GM12872 (cell line): ENCODE measurements at regions not wholly inside any gene's neighbourhood (a gene's known extent, or its start where the extent isn't known, plus 50 kb on each side); places are given as distances from the start of the nearest gene placed in this dataset.
A peak's percentile ranks its signal among the peaks of the same experiment; 100 is the strongest.

Experiments
- TF ChIP-seq, protein P1 (sequence below): IDR thresholded peaks from 3 replicates; pipeline ENCODE4 v1.5.1; 2011; ENCODE audit warnings: low read depth, mild to moderate bottlenecking, low read length, moderate library complexity; ENCODE audit not compliant: insufficient read depth

DNA sequence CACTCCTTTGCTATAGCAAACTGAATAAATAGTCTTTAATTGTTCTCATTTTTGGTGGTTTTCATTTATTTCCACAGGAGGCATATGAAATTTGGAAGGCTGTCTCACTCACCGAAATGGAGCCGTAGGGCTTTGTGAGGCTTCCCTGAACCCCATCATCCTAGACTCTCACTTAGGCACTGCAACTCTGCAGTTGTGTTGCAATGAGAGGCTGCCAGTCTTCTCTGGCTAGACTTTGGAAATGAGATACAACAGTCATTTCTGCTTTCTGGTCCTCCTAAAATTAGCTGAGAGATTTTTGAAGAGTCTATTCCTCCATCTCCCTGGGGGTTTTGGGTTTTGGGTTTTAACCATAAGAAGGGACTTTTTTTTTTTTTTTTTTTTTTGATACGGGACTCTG lies 146.5 kb downstream of the SH3BGRL start:
- TF ChIP-seq, protein P1, sequence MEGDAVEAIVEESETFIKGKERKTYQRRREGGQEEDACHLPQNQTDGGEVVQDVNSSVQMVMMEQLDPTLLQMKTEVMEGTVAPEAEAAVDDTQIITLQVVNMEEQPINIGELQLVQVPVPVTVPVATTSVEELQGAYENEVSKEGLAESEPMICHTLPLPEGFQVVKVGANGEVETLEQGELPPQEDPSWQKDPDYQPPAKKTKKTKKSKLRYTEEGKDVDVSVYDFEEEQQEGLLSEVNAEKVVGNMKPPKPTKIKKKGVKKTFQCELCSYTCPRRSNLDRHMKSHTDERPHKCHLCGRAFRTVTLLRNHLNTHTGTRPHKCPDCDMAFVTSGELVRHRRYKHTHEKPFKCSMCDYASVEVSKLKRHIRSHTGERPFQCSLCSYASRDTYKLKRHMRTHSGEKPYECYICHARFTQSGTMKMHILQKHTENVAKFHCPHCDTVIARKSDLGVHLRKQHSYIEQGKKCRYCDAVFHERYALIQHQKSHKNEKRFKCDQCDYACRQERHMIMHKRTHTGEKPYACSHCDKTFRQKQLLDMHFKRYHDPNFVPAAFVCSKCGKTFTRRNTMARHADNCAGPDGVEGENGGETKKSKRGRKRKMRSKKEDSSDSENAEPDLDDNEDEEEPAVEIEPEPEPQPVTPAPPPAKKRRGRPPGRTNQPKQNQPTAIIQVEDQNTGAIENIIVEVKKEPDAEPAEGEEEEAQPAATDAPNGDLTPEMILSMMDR = no peak

DNA sequence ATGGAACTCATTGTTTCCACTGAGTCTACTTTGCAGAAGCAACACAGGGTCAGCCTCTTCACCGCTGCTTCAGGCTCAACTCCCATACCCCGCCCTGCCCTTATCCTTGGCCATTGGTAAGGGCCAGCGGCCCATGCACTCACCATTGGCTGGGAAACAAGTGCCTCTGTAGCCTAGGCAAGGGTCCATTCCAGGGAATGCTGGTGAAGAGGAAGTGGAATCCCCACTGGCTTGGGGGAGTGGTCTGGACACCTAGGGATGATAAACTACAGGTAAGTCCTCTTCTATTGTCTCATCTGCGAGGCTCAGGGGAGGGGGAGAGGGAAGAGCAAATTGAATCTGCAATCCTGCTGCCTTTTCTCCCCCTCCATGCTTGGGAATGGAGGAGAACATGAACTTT lies 153.1 kb downstream of the SH3BGRL start:
- TF ChIP-seq, protein P1 = no peak

DNA sequence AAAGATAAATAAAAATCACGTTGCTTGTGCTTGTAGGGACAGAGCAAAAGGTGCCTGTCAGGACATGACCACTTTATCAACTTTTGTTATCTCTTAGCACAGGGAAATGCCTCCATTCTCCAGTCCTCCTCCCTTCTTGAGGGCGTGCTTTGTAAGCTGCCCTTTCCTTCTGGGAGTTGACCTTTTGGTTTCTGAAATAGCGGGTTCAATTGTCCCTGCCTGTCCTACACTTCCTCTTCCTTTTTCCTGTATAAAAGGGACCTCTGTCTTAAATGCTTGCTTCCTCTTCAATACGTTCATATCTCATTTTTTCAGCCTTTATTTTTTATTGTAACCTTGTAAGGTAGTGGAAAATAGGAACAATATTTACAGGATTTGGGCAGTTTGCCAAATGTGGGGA lies 153.5 kb downstream of the SH3BGRL start:
- TF ChIP-seq, protein P1 = no peak

DNA sequence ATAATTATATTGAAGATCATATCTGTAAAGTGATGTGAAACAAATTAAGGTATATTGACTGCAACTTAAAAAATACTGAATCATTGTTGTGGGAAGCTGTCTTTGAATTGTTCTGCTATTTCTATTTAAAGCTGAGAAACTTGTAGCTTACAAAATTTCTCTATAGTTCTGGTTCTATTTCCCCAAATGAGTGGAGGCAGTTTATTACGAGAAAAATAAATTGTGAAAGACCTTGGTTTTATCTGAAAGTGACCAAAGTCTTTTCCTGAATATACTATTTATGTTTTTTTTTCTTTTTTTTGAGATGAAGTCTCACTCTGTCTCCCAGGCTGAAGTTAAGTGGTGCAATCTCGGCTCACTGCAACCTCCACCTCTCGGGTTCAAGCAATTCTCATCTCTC lies 165.4 kb downstream of the SH3BGRL start:
- TF ChIP-seq, protein P1 = no peak

DNA sequence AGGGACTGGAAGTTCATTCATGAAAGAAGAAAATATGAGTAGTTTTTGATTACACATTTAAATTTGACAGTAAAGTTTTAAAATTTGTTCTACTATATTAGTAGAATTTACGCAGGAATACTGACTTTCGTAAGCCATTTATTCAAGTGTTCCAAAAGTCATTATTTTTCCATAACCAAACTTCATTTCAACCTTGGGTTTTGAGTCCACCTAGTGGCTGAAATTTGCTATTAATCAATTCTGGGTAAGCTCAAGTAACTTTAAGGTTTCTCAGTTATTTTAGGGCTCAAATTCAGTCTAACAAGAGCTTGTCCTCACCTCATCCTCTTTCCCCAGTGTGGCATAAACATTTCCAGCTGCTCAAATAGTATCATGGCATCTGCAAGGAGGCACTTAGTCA lies 175.4 kb downstream of the SH3BGRL start:
- TF ChIP-seq, protein P1 = peak; percentile 46; the same call in 2 of the 3 replicates

DNA sequence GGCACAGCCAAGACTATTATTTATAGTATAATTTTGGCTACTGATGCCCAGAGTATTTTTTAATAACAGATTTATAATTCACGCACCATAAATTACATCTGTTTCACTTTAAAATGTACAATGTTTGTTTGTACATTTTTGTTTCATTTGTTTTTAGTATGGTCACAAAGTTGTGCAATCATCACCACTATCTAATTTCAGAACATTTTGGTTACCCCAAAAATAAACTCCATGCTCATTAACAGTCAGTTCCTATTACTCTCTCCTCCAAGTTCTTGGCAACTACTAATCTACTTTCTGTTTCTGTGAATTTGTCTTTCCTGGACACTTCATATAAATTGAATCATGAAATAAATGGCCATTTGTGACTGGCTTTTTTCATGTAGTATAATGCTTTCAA lies 176.7 kb downstream of the SH3BGRL start:
- TF ChIP-seq, protein P1 = no peak

DNA sequence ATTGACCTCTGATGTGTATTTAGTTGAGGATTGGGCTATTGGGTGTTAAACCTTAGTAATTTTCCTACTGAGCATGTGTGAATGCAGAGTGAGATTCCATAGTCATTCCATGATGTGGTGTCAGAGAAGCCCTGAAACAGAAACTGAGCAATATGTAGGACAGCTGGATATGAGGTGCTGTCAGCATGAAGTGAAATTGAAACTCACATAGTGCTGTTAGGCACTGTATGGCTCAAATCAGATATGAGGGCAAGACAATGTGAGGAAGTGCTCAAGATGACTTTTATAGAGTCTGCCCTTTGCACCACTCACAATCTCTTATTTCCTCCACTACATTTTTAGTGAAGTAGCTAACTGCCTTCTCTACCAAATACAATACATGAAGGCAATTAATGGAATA lies 188.3 kb downstream of the SH3BGRL start:
- TF ChIP-seq, protein P1 = no peak

DNA sequence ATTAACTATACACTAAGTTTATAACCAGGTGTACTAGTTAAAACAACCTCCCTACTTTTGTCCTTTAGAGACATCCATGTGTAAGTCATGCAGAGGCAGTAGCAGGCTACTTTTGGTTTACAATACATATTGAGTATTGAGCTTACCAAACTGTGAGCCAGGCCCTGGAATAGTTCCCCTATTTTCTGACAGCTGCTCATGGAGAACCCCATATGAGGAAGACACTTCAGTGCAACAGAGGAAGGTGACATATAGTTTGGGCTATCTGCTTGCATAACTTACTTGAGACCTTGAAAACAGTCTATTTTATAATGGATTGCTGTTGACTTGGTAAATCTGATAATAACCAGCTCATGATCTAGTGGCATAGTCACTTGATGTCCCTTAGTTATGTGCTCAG lies 190.5 kb downstream of the SH3BGRL start:
- TF ChIP-seq, protein P1 = no peak
